HuH-7.5 (cell line): ENCODE measurements at regions not wholly inside any gene's neighbourhood (a gene's known extent, or its start where the extent isn't known, plus 50 kb on each side); places are given as distances from the start of the nearest gene placed in this dataset.
A peak's percentile ranks its signal among the peaks of the same experiment; 100 is the strongest.
"Not testable (repeated sequence)": the region's sequence is repeated elsewhere in the genome, so short reads cannot be mapped to it uniquely, and the experiment has no call there.

Experiments
- DNase-seq: peaks from one replicate; pipeline ENCODE4 v3.0.0; 2011; ENCODE audit warnings: low spot score

DNA sequence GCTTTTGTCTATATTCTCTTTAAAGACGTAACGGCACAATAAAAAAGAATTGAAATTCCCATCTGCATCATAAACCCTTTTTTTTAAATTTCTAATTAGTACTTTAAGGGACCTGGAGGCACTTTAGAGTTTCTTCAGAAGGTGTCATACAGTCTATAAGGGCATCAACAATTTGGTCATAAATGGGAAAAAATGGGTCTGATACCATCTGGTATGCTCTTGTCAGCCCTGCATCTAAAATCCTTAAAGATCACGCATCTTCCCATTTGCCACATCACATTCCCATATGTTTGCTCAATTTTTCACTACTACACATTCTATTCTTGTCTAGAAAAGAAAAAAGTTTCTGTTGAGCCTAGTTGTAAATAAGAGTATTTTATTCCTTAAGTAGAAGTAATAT, 53.8 kb downstream of the COX7C start:
- no peak for DNase-seq

DNA sequence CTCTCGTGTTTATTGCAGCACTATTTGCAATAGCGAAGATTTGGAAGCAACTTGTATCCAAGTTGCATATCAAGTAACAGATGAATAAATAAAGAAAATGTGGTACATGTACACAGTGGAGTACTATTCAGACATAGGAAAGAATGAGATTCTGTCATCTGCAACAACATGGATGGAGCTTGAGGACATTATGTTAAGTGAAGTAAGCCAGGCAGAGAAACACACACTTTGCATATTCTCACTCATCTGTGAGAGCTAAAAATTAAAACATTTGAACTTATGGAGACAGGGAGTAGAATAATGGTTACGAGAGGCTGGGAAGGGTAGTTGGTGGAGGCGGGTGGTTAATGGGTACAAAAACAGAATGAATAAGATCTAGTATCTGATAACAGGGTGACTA, 56.3 kb downstream of the COX7C start:
- no peak for DNase-seq

DNA sequence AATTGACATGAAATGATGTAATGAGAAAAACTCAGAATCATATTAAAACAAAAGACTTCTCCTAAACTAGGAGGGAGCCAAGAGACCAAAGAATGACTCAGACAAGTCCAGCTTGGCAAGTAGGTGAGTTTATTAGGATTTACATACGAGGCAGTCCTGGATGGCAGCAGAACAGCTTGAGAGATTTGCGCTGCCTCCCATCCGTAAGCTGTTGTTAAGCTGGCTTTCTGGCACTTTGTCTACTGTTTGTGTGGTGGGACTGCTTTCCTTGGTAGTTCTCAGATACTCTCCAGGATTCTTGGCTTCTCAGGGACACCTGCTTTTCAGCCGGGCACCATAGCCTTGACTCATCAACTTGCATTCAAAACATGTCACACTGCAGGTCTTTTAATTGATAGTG, 57.6 kb downstream of the COX7C start:
- no peak for DNase-seq

DNA sequence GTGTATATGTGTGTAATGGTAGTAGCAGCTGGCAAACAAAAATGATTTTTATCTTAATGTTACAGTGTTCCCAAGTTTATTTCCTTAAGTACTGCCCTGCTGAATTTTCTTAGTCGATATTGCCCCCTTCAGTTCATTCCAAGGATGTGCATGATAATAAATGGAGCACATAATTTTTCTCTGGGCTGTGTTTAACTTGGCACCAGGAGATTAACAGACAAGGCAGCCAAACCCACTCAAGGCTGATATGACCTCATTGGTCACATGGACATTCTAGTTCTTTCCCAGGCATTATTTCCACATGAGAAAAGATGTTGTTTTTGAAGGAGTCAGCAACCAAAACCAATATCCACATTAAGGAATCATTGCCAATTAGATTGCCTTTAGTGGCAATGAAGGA, 61.8 kb downstream of the COX7C start:
- DNase-seq: peak; percentile 2

DNA sequence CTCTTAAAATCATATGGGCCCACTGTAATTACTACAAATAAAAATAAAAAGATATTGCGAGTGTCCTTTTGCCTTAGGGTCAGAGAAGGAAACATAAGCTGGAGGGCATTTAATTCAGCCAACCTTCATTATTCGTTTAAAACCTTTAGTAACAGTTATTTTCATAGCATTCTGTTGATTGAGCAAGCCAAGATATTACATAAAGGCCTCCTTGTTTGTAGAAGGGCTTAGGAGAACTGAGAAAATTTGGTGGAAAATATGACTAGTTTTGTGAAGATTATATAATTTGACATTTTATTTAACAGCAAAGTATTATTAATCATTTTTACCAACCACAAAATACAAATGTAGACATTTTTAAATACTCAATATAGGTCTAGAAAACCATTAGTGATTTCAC, 62.2 kb downstream of the COX7C start:
- no peak for DNase-seq

DNA sequence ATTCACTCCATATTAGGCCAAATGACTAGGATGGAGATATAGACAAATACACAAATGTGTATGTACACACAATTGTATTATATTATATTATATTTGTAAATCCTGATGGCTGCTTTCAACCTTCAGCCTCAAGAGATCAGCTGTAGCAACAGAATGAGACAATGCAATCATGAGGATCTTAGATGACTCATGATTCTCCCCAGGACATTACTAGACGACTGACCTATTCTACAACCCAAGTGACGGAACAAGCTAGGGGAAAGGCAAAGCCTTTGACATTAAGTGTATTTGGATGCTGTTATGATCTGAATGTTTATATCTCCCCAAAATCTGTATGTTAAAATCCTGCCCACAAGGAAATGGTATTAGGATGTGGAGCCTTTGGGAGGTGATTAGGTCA, 66.5 kb downstream of the COX7C start:
- DNase-seq: no peak

DNA sequence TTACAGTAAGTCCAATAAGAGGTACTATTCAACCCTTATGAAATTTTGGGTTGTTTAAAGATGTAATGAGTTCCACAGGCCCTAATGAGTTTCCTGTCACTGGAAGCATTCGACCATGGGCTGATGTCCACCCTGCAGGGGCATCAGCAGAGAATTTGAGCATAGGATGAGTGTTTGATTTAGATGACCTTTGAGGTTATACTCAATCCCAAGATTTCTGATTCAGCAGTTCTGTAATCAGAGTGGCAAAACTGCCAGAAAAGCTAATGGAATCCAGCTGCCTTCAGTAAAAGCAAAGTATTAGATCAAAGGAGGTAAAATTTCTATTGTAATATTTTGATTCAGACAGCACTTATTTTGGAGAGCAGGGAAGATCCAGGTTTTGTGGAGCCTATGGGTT, 68.3 kb downstream of the COX7C start:
- DNase-seq: no peak

DNA sequence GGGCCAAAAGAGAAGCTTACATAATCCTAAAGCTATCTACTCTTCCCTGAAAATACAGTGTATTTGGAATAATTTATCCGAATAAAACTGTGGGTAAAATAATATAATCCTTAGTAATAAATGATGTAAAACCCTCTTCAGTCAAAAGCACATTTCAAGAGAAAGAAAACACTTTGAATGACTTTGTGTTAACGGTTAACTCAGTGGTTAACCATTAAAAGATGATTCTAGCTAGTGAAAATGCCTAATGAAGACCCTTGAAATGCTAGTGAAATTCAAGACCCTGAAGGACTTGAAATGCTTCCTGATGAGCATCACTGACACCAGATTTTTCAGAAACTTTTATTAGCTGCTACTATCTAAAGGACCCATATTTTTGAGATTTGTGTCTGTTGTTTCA, 70.7 kb downstream of the COX7C start:
- DNase-seq: no peak

DNA sequence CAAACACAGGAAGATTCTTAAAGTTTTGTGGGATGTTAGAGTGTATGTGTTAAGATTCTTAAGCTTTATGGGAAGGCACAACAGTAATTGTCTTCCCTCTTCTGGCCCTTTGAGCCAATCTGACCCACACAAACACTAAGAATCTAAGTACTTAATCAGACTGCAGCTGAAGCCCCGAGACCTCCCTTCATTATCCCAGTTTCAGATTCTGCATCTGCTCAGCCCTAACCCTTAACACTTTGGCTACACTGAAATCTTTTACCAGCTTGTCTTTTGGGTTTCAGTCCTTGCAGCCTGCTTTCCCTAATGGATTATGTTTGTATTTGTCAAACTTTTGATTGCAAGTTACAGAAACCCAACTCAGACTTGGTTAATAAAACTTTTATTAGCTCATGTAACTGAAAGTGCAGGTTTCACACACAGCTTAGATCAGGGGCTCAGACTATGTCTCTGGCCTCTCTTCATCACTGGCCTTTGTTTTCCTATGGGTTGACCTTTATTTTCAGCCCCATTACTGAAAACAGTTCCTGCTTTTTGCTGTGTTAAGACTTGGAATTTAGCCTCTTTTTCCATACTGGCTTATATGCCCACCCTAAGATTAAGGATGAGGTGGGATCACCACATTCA, 71.5 kb downstream of the COX7C start:
- DNase-seq: no peak

DNA sequence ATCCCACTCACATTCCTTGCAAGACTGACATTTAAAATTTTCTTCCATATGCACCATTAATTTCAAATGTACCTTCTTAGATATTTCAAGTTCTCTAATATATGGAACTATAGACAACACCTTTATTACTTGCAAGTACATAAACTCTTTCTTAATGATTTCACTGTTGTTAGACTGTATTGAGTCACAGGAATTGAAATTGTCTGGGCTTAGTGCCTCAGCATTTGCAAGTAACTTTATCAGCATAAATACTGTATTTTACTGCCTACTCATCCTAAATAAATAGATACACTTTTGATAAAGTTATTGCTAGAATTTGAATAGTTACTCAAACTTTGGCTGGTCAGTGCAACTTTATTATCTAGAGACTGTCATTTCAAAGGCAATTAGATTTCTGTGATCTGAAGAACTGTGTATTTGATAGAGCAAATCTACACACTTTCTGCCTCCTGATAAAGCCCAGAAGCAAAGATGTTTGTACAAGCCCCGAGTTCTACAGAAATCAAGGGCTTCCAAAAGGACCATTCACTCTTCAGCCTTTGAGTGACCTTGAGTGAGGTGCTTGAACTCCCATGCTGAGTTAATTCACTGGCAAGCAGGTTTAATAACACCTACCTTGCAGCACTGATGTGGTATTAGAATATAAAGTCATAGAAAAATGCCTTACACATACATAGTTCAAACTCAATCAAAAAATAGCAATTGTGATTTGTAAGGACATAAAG, 91.6 kb downstream of the COX7C start:
- DNase-seq: no peak

DNA sequence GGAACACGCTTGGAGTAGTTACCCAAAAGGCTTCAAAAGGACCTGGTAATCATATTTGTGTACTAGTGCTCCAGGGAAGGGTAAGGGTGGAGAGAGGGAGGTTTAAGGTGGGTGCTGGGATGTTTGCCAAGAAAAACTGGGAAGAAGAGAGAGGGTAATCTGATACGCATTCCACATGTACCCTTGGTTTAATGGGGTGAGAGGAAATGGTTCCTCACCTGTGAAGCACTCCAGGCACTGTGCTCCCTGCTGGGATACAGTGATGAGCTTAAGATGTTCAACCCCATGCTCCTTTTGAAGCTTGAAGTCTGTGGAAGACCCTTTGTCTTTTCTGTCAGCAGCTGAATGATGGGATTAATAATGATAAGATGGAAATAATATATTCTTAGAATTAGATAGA, 98.4 kb downstream of the COX7C start:
- DNase-seq: no peak

DNA sequence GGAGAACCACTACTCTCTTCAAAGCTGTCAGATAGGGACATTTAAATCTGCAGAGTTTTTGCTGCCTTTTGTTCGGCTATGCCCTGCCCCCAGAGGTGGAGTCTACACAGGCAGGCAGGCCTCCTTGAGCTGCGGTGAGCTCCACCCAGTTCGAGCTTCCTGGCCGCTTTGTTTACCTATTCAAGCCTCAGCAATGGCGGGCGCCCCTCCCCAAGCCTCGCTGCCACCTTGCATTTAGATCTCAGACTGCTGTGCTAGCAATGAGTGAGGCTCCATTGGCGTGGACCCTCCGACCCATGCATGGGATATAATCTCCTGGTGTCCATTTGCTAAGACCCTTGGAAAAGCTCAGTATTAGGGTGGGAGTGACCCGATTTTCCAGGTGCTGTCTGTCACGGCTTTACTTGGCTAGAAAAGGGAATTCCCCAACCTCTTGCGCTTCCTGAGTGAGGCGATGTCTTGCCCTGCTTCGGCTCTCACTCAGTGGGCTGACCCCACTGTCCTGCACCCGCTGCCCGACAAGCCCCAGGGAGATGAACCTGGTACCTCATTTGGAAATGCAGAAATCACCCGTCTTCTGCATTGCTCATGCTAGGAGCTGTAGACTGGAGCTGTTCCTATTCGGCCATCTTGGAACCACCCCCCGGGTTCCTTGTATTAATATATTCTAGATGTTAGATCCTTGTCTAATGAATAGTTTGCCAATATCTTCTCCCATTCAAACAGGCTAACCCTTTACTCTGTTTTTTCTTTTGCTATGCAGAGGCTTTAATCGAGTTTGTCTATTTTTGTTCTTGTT, 113.8 kb downstream of the COX7C start:
- DNase-seq: not testable (repeated sequence)

DNA sequence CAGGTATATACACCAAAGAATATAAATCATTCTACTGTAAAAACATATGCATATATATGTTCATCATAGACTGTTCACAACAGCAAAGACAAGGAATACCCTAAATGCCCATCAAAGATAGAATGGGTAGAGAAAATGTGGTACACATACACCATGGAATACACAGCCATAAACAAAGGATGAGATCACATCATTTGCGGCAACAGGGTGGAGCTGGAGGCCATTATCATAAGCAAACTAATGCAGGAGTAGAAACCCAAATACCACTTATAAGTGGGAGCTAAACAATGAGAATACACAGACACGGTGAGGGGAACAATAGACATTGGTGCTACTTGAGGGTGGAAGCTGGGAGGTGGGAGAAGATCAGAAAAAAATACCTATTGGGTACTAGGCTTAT, 117.6 kb downstream of the COX7C start:
- DNase-seq: no peak

DNA sequence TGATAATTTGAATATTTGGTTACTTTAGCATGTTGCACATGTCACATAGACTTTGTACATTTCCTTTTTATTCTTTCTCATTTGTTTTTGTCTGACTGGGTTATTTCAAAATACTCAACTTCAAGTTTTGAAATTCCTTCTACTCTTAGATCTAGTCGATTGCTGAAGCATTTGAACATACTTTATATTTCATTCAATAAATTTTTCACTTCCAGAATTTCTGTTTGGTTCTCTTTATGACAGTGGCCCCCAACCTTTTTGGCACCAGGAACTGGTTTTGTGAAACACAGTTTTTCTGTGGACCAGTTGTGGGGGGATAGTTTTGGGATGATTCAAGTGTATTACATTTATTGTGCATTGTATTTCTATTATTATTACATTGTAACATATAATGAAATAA, 119.8 kb downstream of the COX7C start:
- DNase-seq: no peak

DNA sequence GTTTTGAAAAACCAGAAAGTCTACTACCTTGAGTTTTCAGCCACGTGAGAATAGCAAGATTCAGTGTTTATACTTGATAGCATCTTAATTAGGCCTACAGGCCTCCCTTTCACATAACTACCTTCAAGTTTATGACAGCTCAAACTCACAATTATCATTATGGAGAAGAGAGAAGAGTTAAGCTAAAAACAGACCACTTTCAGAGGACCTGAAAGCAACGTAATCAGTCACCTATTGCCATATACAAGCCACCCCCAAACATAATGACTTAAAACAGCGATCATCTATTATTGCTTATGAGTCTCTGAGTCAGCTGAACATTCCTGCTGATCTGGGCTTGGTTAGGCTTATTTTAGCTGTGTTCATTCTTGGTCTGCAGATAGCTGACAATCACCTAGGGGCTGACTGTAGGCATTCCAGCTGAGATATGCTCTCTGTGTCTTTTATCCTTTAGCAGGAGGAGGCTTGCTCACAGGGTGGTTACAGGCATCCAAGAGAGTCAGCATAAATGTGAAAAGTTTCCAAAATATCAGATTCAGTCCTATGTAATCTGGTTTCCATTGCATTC, 130.9 kb downstream of the COX7C start:
- no peak for DNase-seq

DNA sequence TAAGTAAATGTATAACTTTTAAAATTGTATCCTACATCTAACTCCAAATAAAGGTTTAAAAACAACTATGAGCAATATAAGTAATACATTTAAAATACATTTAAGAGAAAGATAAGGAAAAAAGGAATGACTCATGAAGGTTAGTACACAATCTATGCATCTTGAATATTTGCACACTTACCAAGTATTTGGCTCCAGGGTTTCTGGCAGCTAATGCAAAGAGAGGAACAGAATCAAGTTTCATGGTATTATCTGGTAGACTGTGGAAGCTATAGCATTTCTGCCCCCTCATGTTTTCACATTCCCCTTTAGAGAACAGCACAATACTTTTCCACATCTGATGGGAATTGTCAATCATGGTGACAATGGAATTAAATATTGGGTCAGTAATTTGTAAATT, 132.1 kb downstream of the COX7C start:
- no peak for DNase-seq

DNA sequence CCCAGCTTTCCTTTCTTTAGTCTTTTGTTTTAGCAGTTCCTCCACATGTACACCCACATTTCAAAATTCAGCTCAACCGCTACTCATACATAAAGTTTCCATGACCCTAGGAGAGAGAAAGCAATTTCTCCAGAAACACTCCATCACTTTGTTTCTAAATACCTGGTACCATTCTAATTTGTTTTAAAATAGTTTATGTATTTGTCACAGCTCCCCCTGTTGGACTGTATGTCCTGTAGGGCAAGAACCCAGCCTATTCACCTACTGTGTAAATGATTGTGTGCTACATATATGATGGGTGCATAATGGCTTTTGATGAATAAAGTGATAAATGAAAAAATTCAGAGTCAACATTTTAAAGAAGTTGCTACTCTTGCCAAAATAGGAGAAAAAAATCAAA, 139.1 kb downstream of the COX7C start:
- no peak for DNase-seq

DNA sequence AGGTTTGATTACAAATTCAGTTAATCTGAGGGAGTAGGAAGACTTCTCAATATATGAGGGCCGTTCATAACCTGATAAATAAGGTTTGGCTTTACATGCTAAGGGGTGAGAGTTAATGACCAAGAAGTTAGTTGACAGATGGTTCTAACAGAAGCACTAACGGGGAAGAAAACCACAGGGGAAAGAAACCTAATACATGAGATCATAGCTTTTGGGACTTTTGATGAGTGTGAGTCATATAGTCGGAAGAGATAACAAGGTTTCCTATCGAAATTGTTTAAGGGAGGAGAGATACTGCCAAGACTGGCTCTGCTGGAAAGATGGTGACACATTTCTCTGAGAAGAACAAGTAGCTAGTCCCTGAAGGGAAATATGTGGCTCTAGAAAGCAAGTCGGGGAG, 140.1 kb downstream of the COX7C start:
- DNase-seq: no peak

DNA sequence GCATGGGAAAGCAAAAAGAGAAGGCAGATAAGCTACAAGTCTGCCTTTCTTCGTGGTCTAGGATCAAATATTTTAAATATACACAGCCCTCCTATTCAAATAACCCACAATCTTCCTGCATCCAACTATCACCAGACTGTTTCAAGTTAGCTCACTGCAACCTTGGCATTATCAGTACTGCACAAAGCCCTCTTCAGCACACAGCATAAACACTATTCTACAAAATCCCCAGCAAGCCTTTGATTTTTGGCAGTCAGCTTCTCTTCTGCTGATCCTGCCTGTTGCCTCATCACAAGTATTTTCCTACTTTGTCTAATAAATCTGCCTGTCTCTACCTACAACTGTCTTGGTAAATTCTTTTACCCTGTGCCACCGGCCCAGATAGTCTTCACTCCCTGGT, 142.9 kb downstream of the COX7C start:
- DNase-seq: no peak

DNA sequence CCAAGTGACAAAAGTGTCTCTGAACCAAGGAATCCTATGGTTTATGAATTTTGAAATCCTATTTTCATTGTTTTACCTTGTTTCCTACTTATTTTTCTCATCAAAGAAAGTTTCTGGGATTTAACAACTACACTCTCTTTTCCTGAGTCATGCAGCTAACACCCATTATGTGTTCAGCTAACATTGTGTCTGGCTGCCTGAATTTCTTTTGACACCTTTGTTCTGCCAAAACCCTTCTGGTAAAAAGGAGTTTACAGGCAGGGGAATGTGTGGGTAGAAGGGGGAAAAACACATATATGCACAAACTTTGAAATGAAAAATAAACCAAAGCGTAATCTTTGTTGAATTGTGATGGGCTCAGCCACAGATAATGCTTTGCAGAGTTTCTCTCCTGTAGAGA, 146.2 kb downstream of the COX7C start:
- DNase-seq: no peak

DNA sequence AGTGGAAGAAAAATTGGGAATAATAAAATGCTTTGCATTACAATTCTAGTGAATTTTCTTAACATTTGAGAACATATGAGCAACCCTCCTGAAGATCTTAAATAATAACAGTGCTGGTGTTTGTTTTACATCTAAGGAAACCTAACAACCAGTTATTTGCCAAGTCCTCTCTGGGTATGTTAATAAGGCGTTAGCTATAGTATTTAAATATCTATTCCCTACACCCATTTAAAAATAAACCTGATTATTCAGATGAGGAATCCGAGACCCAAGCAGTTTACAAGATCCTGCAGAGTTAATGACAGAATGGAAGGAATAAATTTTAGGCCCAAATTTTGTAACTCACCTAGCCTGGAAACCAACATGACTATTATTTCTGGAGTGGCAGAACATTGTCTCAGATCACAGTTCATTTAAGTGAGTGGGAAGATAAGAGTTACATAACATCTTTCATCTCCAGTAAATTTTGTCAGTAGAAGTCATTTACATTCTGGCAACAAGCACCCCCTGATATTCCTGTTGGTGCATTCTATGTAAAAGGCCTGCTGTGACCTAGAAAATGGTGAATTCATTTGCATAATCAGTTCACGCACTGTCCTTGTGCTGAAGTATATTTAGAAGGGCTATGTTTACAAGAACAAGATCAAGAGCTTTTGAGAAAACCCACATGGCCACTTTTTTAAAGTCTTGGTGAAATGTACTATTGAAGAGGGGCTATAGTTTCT, 148.2 kb downstream of the COX7C start:
- no peak for DNase-seq

DNA sequence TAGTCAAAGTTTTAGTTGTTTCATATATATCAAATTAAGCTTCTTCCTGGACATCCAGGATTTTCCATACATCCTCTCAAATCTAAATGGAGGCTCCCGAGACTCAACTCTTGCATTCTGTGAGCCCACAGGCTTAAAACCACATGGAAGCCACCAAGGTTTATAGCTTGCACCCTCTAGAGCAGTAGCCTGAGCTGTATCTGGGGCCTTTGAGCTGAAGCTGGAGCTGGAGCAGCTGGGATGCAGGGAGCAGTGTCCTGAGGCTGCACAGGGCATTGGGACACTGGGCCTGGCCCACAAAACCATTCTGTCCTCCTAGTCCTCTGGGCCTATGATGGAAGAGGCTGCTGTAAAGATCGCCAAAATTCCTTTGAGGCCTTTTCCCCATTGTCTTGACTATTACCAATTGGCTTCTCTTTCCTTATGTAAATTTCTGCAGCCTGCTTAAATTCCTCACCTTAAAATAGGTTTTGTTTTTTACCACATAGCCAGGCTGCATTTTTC, 151.0 kb downstream of the COX7C start:
- DNase-seq: no peak
